GM23338 (cell line): ENCODE measurements at regions not wholly inside any gene's neighbourhood (a gene's known extent, or its start where the extent isn't known, plus 50 kb on each side); places are given as distances from the start of the nearest gene placed in this dataset.

Experiments
- ATAC-seq: fragments of 200-7000 bp; cut with Tn5 transposase; 3 replicates; pipeline ENCODE4 v1.9.1; 2020
- DNase-seq: peaks from one replicate; pipeline ENCODE4 v3.0.0-alpha.2; 2015; ENCODE audit warnings: low spot score
- H2AFZ ChIP-seq: fragments of 200-600 bp; sonication (generic); 2 replicates; pipeline ENCODE4 v1.8.0; 2016; ENCODE audit warnings: antibody characterized with exemption, mild to moderate bottlenecking, moderate library complexity
- H3F3A ChIP-seq: fragments of 200-600 bp; sonication (generic); replicated peaks from 2 replicates; pipeline ENCODE4 v1.8.0; 2017; ENCODE audit warnings: antibody characterized with exemption, mixed run types, low read depth
- H3K27ac ChIP-seq: fragments of 200-600 bp; sonication (generic); 2 replicates; pipeline ENCODE4 v1.6.1; 2016; ENCODE audit warnings: low read depth
- H3K27me3 ChIP-seq: fragments of 200-600 bp; sonication (generic); 2 replicates; pipeline ENCODE4 v1.8.0; 2016; ENCODE audit warnings: mild to moderate bottlenecking, mixed run types, moderate library complexity; ENCODE audit not compliant: insufficient read depth
- H3K36me3 ChIP-seq: fragments of 200-600 bp; sonication (generic); 2 replicates; pipeline ENCODE4 v1.8.0; 2016; ENCODE audit warnings: mild to moderate bottlenecking; ENCODE audit not compliant: insufficient read depth
- H3K4me1 ChIP-seq: fragments of 200-600 bp; sonication (generic); 2 replicates; pipeline ENCODE4 v1.8.0; 2016; ENCODE audit warnings: mild to moderate bottlenecking, moderate library complexity; ENCODE audit not compliant: insufficient read depth
- H3K4me2 ChIP-seq: fragments of 200-600 bp; sonication (generic); 2 replicates; pipeline ENCODE4 v1.7.1; 2017; ENCODE audit warnings: mixed run types
- H3K4me3 ChIP-seq: fragments of 200-600 bp; sonication (generic); 2 replicates; pipeline ENCODE4 v1.6.1; 2016; ENCODE audit warnings: mixed run types
- H3K79me2 ChIP-seq: fragments of 200-600 bp; sonication (generic); replicated peaks from 2 replicates; pipeline ENCODE4 v1.8.0; 2017; ENCODE audit warnings: mild to moderate bottlenecking; ENCODE audit not compliant: insufficient read depth
- H3K9me2 ChIP-seq: fragments of 200-600 bp; sonication (generic); 2 replicates; pipeline ENCODE4 v1.8.0; 2017; ENCODE audit not compliant: insufficient read depth
- H4K20me1 ChIP-seq: fragments of 200-600 bp; sonication (generic); replicated peaks from 2 replicates; pipeline ENCODE4 v1.8.0; 2017; ENCODE audit warnings: mild to moderate bottlenecking; ENCODE audit not compliant: insufficient read depth
- H3K27ac Mint-ChIP-seq: 2 replicates; pipeline ENCODE4 v1.8.0; 2020; ENCODE audit warnings: inconsistent platforms, mild to moderate bottlenecking, moderate library complexity, mixed read lengths
- H3K27me3 Mint-ChIP-seq: 3 replicates; pipeline ENCODE4 v1.8.0; 2022; ENCODE audit warnings: low read depth, mild to moderate bottlenecking, moderate library complexity, mixed read lengths, inconsistent platforms; ENCODE audit not compliant: insufficient read depth, poor library complexity
- H3K36me3 Mint-ChIP-seq: 3 replicates; pipeline ENCODE4 v1.8.0; 2021; ENCODE audit warnings: low read depth, mild to moderate bottlenecking, inconsistent platforms, moderate library complexity, mixed read lengths
- H3K4me1 Mint-ChIP-seq: 3 replicates; pipeline ENCODE4 v1.8.0; 2020; ENCODE audit warnings: mild to moderate bottlenecking, inconsistent platforms, mixed read lengths
- H3K4me3 Mint-ChIP-seq: 3 replicates; pipeline ENCODE4 v1.8.0; 2021; ENCODE audit warnings: moderate library complexity, mild to moderate bottlenecking, inconsistent platforms, mixed read lengths
- H3K9me3 Mint-ChIP-seq: 3 replicates; pipeline ENCODE4 v1.8.0; 2020; ENCODE audit warnings: moderate library complexity, mild to moderate bottlenecking, inconsistent platforms, mixed read lengths
- JUNB ChIP-seq: IDR thresholded peaks from one replicate; pipeline ENCODE4 v1.6.1; 2016; ENCODE audit warnings: antibody characterized with exemption; ENCODE audit not compliant: unreplicated experiment
- POLR2AphosphoS5 ChIP-seq: IDR thresholded peaks from 2 replicates; pipeline ENCODE4 v1.6.1; 2016; ENCODE audit warnings: antibody characterized with exemption, low read depth
- STAT1 ChIP-seq: IDR thresholded peaks from one replicate; pipeline ENCODE4 v1.6.1; 2016; ENCODE audit warnings: antibody characterized with exemption; ENCODE audit not compliant: unreplicated experiment
- ZNF114 ChIP-seq: fragments of 250-450 bp; sonication (Bioruptor Pico); IDR thresholded peaks from 2 replicates; pipeline ENCODE4 v1.5.0; 2020; ENCODE audit warnings: mild to moderate bottlenecking, moderate library complexity
- ZNF331 ChIP-seq: fragments of 250-450 bp; sonication (Bioruptor Pico); IDR thresholded peaks from 2 replicates; pipeline ENCODE4 v1.5.0; 2020; ENCODE audit warnings: low read depth, mild to moderate bottlenecking, moderate library complexity
- ZNF462 ChIP-seq: fragments of 250-450 bp; sonication (Bioruptor Pico); IDR thresholded peaks from 2 replicates; pipeline ENCODE4 v1.5.0; 2020; ENCODE audit warnings: mild to moderate bottlenecking, moderate library complexity
- TF ChIP-seq, protein P1 (sequence below), 2 experiments: fragments of 200-600 bp in 1 of 2; sonication (generic) in 1 of 2; conservative IDR thresholded peaks; 2 replicates each; pipeline versions ENCODE4 v1.5.1 to v1.6.1; 2016 to 2017; ENCODE audit warnings: antibody characterized with exemption in 2 of 2, low read depth in 2 of 2, mild to moderate bottlenecking in 2 of 2, moderate library complexity in 1 of 2

DNA sequence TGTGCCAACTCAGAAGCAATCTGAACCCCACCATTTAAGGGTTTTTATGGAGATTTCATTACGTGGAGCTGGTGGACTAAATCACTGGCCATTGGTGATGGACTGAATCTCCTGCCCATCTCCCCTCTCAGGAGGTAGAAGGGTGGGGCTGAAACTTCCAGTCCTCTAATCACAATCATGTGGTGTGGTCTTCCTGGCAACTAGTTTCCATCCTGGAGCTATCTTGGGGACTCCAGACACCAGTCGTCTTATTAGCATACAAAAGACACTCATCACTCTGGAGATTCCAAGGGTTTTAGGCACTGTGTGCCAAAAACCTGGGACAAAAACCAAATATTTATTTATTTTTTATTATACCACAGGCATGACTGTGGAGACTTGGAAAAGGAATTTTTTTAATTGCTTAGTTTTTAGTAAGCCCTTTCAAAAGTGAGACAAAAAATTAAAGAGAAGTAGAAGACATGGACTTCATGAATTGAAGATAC, 203.6 kb downstream of the WNT5A start:
- Histone ChIP-seq H4K20me1 (no peaks in the 10 kb centered on the region), H3K4me1 (peaks cover 8% of the 10 kb centered on the region), H3K36me3 (no peaks in the 10 kb centered on the region), H3F3A (no peaks in the 10 kb centered on the region), H2AFZ (peak overlapping the region; percentile 93), H3K79me2 (no peaks in the 10 kb centered on the region), H3K9me2 (peaks cover 4% of the 10 kb centered on the region; the same call in 1 of the 2 replicates), H3K27me3 (no peaks in the 10 kb centered on the region), H3K4me3 (no peak overlapping the region), H3K27ac (no peak overlapping the region), H3K4me2 (peak overlapping the region; percentile 37)
- H3K36me3 Mint-ChIP-seq = no peaks in the 10 kb centered on the region
- H3K4me1 Mint-ChIP-seq = peaks cover 24% of the 10 kb centered on the region
- no peaks in the 10 kb centered on the region for H3K27me3 Mint-ChIP-seq
- DNase-seq (no peak), ATAC-seq (no peak)
- H3K9me3 Mint-ChIP-seq = no peaks in the 10 kb centered on the region
- H3K4me3 Mint-ChIP-seq = no peak overlapping the region; the same call in 2 of the 3 replicates
- H3K27ac Mint-ChIP-seq = peak overlapping the region; percentile 68
- TF ChIP-seq STAT1 = no peak
- TF ChIP-seq JUNB = no peak
- TF ChIP-seq POLR2AphosphoS5 = no peak
- TF ChIP-seq, protein P1, sequence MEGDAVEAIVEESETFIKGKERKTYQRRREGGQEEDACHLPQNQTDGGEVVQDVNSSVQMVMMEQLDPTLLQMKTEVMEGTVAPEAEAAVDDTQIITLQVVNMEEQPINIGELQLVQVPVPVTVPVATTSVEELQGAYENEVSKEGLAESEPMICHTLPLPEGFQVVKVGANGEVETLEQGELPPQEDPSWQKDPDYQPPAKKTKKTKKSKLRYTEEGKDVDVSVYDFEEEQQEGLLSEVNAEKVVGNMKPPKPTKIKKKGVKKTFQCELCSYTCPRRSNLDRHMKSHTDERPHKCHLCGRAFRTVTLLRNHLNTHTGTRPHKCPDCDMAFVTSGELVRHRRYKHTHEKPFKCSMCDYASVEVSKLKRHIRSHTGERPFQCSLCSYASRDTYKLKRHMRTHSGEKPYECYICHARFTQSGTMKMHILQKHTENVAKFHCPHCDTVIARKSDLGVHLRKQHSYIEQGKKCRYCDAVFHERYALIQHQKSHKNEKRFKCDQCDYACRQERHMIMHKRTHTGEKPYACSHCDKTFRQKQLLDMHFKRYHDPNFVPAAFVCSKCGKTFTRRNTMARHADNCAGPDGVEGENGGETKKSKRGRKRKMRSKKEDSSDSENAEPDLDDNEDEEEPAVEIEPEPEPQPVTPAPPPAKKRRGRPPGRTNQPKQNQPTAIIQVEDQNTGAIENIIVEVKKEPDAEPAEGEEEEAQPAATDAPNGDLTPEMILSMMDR (conservative IDR thresholded peaks at IDR 0.05; ENCODE audit: low read depth in 2 of 2) = no peak
- no peak for TF ChIP-seq ZNF331 (CRISPR knock-in tag)
- TF ChIP-seq ZNF114 (CRISPR knock-in tag) = no peak
- TF ChIP-seq ZNF462 = no peak
